Lower leg skin (tissue), 3 donors: ENCODE measurements at regions not wholly inside any gene's neighbourhood (a gene's known extent, or its start where the extent isn't known, plus 50 kb on each side); places are given as distances from the start of the nearest gene placed in this dataset.

Experiments
- CTCF ChIP-seq, 3 donors: fragments of 450-650 bp; IDR thresholded peaks; one replicate each; pipeline ENCODE4 v1.5.1; 2016; ENCODE audit warnings: antibody characterized with exemption in 3 of 3, mild to moderate bottlenecking in 3 of 3, moderate library complexity in 2 of 3
- POLR2A ChIP-seq, 2 donors: fragments of 450-650 bp; IDR thresholded peaks; one replicate each; pipeline ENCODE4 v1.6.1; 2016 to 2017; ENCODE audit warnings: antibody characterized with exemption in 2 of 2, mild to moderate bottlenecking in 1 of 2, moderate library complexity in 1 of 2

GRCh38 chr6:62479697-62480220 is 193.7 kb upstream of the KHDRBS2 start:
- no peak for TF ChIP-seq CTCF (IDR thresholded peaks at IDR 0.05)
- no peak for TF ChIP-seq POLR2A (IDR thresholded peaks at IDR 0.05)
